DND-41 (cell line): ENCODE measurements at regions not wholly inside any gene's neighbourhood (a gene's known extent, or its start where the extent isn't known, plus 50 kb on each side); places are given as distances from the start of the nearest gene placed in this dataset.

ENCODE experiments used
- EZH2 ChIP-seq: IDR thresholded peaks from 3 replicates; pipeline ENCODE4 v1.6.1; 2012; ENCODE audit warnings: borderline replicate concordance, low read depth, mild to moderate bottlenecking, moderate library complexity, low read length, inconsistent platforms; ENCODE audit not compliant: severe bottlenecking
- TF ChIP-seq, protein P1 (sequence below): IDR thresholded peaks from 2 replicates; pipeline ENCODE4 v1.5.1; 2012; ENCODE audit warnings: borderline replicate concordance, low read length, moderate library complexity, mild to moderate bottlenecking; ENCODE audit not compliant: poor library complexity, severe bottlenecking; ENCODE audit errors: extremely low read depth

- TF ChIP-seq, protein P1, sequence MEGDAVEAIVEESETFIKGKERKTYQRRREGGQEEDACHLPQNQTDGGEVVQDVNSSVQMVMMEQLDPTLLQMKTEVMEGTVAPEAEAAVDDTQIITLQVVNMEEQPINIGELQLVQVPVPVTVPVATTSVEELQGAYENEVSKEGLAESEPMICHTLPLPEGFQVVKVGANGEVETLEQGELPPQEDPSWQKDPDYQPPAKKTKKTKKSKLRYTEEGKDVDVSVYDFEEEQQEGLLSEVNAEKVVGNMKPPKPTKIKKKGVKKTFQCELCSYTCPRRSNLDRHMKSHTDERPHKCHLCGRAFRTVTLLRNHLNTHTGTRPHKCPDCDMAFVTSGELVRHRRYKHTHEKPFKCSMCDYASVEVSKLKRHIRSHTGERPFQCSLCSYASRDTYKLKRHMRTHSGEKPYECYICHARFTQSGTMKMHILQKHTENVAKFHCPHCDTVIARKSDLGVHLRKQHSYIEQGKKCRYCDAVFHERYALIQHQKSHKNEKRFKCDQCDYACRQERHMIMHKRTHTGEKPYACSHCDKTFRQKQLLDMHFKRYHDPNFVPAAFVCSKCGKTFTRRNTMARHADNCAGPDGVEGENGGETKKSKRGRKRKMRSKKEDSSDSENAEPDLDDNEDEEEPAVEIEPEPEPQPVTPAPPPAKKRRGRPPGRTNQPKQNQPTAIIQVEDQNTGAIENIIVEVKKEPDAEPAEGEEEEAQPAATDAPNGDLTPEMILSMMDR = no peak
- TF ChIP-seq EZH2 = no peak
Measured at GRCh38 chr5:93221773-93222172, 359.2 kb downstream of the NR2F1-AS1 start.
